HTR-8/SVneo (cell line): ENCODE measurements at regions not wholly inside any gene's neighbourhood (a gene's known extent, or its start where the extent isn't known, plus 50 kb on each side); places are given as distances from the start of the nearest gene placed in this dataset.
"Not testable (repeated sequence)": the region's sequence is repeated elsewhere in the genome, so short reads cannot be mapped to it uniquely, and the experiment has no call there.

ENCODE experiments used
- DNase-seq: peaks from one replicate; pipeline ENCODE4 v3.0.0; 2011; ENCODE audit warnings: low spot score, mixed read lengths; ENCODE audit not compliant: insufficient read length
- FAIRE-seq: peaks from 2 replicates; lab custom pipeline; 2011; peaks lifted over from hg19 to GRCh38; lab: Jason Lieb, UNC

GRCh38 chr13:27362064-27362751 is 62.2 kb upstream of the GTF3A start:
- DNase-seq (peak; percentile 85), FAIRE-seq (peak; percentile 44)

GRCh38 chr13:27363637-27364036 is 60.8 kb upstream of the GTF3A start:
- DNase-seq, FAIRE-seq: not testable (repeated sequence)

GRCh38 chr13:27367570-27367969 is 56.8 kb upstream of the GTF3A start:
- FAIRE-seq (no peak), DNase-seq (no peak)

GRCh38 chr13:27370305-27370872 is 54.0 kb upstream of the GTF3A start:
- no peak for DNase-seq
- FAIRE-seq: no peak

- no peak for DNase-seq
- no peak for FAIRE-seq
Measured at GRCh38 chr13:27371932-27372331, 52.5 kb upstream of the GTF3A start.

- FAIRE-seq (no peak), DNase-seq (no peak)
Measured at GRCh38 chr13:27372896-27373295, 51.5 kb upstream of the GTF3A start.

GRCh38 chr13:27374126-27374613 is 50.2 kb upstream of the GTF3A start:
- no peak for FAIRE-seq
- DNase-seq: no peak
